ENCODE measurements at regions not wholly inside any gene's neighbourhood (a gene's known extent, or its start where the extent isn't known, plus 50 kb on each side); places are given as distances from the start of the nearest gene placed in this dataset.

DNA sequence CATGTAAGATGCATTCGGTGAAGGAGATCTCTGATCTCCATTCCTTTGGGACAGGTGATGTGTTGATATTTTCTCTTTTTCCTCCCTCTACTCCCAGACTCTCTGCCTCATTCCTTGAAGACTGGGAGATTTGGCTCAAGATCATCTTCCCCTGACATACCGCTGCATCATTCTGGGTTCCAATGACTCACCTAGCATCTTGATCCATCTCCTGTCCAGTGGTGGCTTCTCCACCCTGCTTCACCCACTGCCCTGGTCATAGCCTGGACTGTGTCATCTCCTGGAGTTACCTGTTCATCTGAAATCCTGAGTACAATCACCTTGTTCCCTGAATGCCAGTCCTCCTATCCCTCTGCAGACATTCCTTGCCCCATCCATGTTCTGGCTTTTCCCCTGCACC lies 57.4 kb upstream of the TRAK1 start:
- Histone ChIP-seq H3K4me3 (no peak overlapping the region), H2AFZ (no peak overlapping the region), H3F3A (ENCODE audit: insufficient read depth, low read depth) (no peaks in the 10 kb centered on the region), H3K79me2 (ENCODE audit: low read depth) (no peaks in the 10 kb centered on the region), H4K20me1 (ENCODE audit: insufficient read depth) (no peaks in the 10 kb centered on the region), H3K4me1 (replicated peaks; ENCODE audit: insufficient read depth) (no peaks in the 10 kb centered on the region), H3K9me3 (ENCODE audit: insufficient read depth, low read depth) (no peaks in the 10 kb centered on the region), H3K36me3 (ENCODE audit: low read depth) (no peaks in the 10 kb centered on the region), H3K9me2 (ENCODE audit: insufficient read depth) (no peaks in the 10 kb centered on the region), H3K27ac (no peak overlapping the region), H3K27me3 (ENCODE audit: insufficient read depth, low read depth) (no peaks in the 10 kb centered on the region), H3K4me2 (no peak overlapping the region)
- TF ChIP-seq EZH2 (IDR thresholded peaks at IDR 0.05; ENCODE audit: low read depth) (no peak), CTCF (conservative IDR thresholded peaks at IDR 0.05) (no peak)
- no TSS peak for BruUV-seq (replicated peaks)
- POLR2A ChIA-PET (ENCODE audit: unreplicated experiment) = no interaction called here
- DNase-seq = no peak
- CTCF ChIA-PET = no interaction called here
- intact Hi-C loops (cut with micrococcal nuclease; ENCODE audit: unreplicated experiment) = no loop called here

- H3K27ac ChIP-seq = no peak overlapping the region
- H3K4me2 ChIP-seq = no peak overlapping the region
- TF ChIP-seq CTCF (conservative IDR thresholded peaks at IDR 0.05) = no peak
- TF ChIP-seq EZH2 (IDR thresholded peaks at IDR 0.05; ENCODE audit: low read depth) = no peak
- H3K36me3 ChIP-seq (ENCODE audit: low read depth) = no peaks in the 10 kb centered on the region
- intact Hi-C loops (cut with micrococcal nuclease; ENCODE audit: unreplicated experiment) = no loop called here
- ChIA-PET POLR2A (ENCODE audit: unreplicated experiment) (no interaction called here), CTCF (no interaction called here)
- no peak for DNase-seq
- H3K9me3 ChIP-seq (ENCODE audit: insufficient read depth, low read depth) = no peaks in the 10 kb centered on the region
- H3K9me2 ChIP-seq (ENCODE audit: insufficient read depth) = no peaks in the 10 kb centered on the region
- no peak overlapping the region for H3K4me3 ChIP-seq
- H2AFZ ChIP-seq = no peak overlapping the region
- H3F3A ChIP-seq (ENCODE audit: insufficient read depth, low read depth) = no peaks in the 10 kb centered on the region
- no peaks in the 10 kb centered on the region for H3K4me1 ChIP-seq (replicated peaks; ENCODE audit: insufficient read depth)
- H3K79me2 ChIP-seq (ENCODE audit: low read depth) = no peaks in the 10 kb centered on the region
- no peaks in the 10 kb centered on the region for H4K20me1 ChIP-seq (ENCODE audit: insufficient read depth)
- H3K27me3 ChIP-seq (ENCODE audit: insufficient read depth, low read depth) = no peaks in the 10 kb centered on the region
- BruUV-seq (replicated peaks) = no TSS peak
Observed at GRCh38 chr3:42032693-42033349, 58.3 kb upstream of the TRAK1 start.

- H3K9me3 ChIP-seq (ENCODE audit: insufficient read depth, low read depth) = no peaks in the 10 kb centered on the region
- H3K27me3 ChIP-seq (ENCODE audit: insufficient read depth, low read depth) = no peaks in the 10 kb centered on the region
- intact Hi-C loops (cut with micrococcal nuclease; ENCODE audit: unreplicated experiment) = no loop called here
- H3K4me2 ChIP-seq = no peak overlapping the region
- H3K4me3 ChIP-seq = no peak overlapping the region
- POLR2A ChIA-PET (ENCODE audit: unreplicated experiment) = no interaction called here
- BruUV-seq (replicated peaks) = no TSS peak
- H3K27ac ChIP-seq = no peak overlapping the region
- no peaks in the 10 kb centered on the region for H3K9me2 ChIP-seq (ENCODE audit: insufficient read depth)
- no peak for TF ChIP-seq EZH2 (IDR thresholded peaks at IDR 0.05; ENCODE audit: low read depth)
- no peak for TF ChIP-seq CTCF (conservative IDR thresholded peaks at IDR 0.05)
- CTCF ChIA-PET = interaction anchor here (0.7 kb wide), 1 partner anchor 1570 kb away, joined by 6 read pairs; no protein-coding TSS in a partner anchor
- no peaks in the 10 kb centered on the region for H3F3A ChIP-seq (ENCODE audit: insufficient read depth, low read depth)
- no peak for DNase-seq
- no peaks in the 10 kb centered on the region for H3K79me2 ChIP-seq (ENCODE audit: low read depth)
- no peaks in the 10 kb centered on the region for H3K4me1 ChIP-seq (replicated peaks; ENCODE audit: insufficient read depth)
- H3K36me3 ChIP-seq (ENCODE audit: low read depth) = no peaks in the 10 kb centered on the region
- H4K20me1 ChIP-seq (ENCODE audit: insufficient read depth) = no peaks in the 10 kb centered on the region
- no peak overlapping the region for H2AFZ ChIP-seq
Observed at GRCh38 chr3:42031808-42032480, 59.2 kb upstream of the TRAK1 start.

Data from PC-9 (cell line).